ACC112 (cell line): ENCODE measurements at regions not wholly inside any gene's neighbourhood (a gene's known extent, or its start where the extent isn't known, plus 50 kb on each side); places are given as distances from the start of the nearest gene placed in this dataset.

ENCODE experiments used
- H2AFZ ChIP-seq: fragments of 200-600 bp; sonication (generic); one replicate; pipeline ENCODE4 v1.6.0; 2017; ENCODE audit warnings: antibody characterized with exemption, low read length; ENCODE audit not compliant: unreplicated experiment
- H3K27ac ChIP-seq: fragments of 200-600 bp; sonication (generic); 2 replicates; pipeline ENCODE4 v1.5.1; 2014; ENCODE audit warnings: low read depth, mild to moderate bottlenecking, antibody characterized with exemption, low read length, moderate library complexity
- H3K27me3 ChIP-seq: fragments of 200-600 bp; sonication (generic); 2 replicates; pipeline ENCODE4 v1.6.1; 2014; ENCODE audit warnings: mild to moderate bottlenecking, antibody characterized with exemption, low read length, moderate library complexity, mixed read lengths; ENCODE audit not compliant: insufficient read depth
- H3K36me3 ChIP-seq: fragments of 200-600 bp; sonication (generic); 2 replicates; pipeline ENCODE4 v1.6.1; 2016; ENCODE audit warnings: mild to moderate bottlenecking, antibody characterized with exemption, low read length, moderate library complexity, mixed read lengths; ENCODE audit not compliant: insufficient read depth
- H3K4me1 ChIP-seq: fragments of 200-600 bp; sonication (generic); one replicate; pipeline ENCODE4 v1.6.1; 2016; ENCODE audit warnings: low read length, mixed read lengths; ENCODE audit not compliant: insufficient read depth, unreplicated experiment, control insufficient read depth
- H3K4me3 ChIP-seq: fragments of 200-600 bp; sonication (generic); 2 replicates; pipeline ENCODE4 v1.5.1; 2014; ENCODE audit warnings: mild to moderate bottlenecking, low read depth, low read length
- H3K79me2 ChIP-seq: fragments of 200-600 bp; sonication (generic); one replicate; pipeline ENCODE4 v1.6.0; 2016; ENCODE audit warnings: low read length; ENCODE audit not compliant: control insufficient read depth, unreplicated experiment, insufficient read depth

- Histone ChIP-seq H3K36me3 (no peaks in the 10 kb centered on the region), H3K79me2 (no peaks in the 10 kb centered on the region), H3K4me1 (peaks cover 14% of the 10 kb centered on the region), H3K27ac (no peak overlapping the region), H3K4me3 (no peak overlapping the region), H3K27me3 (no peaks in the 10 kb centered on the region), H2AFZ (no peak overlapping the region)
These were observed 177.0 kb upstream of the ZBTB20 start for GRCh38 chr3:115324056-115324455.

- no peaks in the 10 kb centered on the region for H3K36me3 ChIP-seq
- no peaks in the 10 kb centered on the region for H3K27me3 ChIP-seq
- H2AFZ ChIP-seq, result no peak overlapping the region
- no peak overlapping the region for H3K27ac ChIP-seq
- no peak overlapping the region for H3K4me3 ChIP-seq
- peaks cover 19% of the 10 kb centered on the region for H3K4me1 ChIP-seq
- H3K79me2 ChIP-seq, result no peaks in the 10 kb centered on the region
These were observed 178.5 kb upstream of the ZBTB20 start for GRCh38 chr3:115325539-115325938.

GRCh38 chr3:115330430-115330829, 183.3 kb upstream of the ZBTB20 start:
- Histone ChIP-seq H3K27ac (peak overlapping the region; percentile 12; the same call in 1 of the 2 replicates), H3K36me3 (no peaks in the 10 kb centered on the region), H3K4me1 (peaks cover 8% of the 10 kb centered on the region), H3K27me3 (no peaks in the 10 kb centered on the region), H2AFZ (no peak overlapping the region), H3K79me2 (no peaks in the 10 kb centered on the region), H3K4me3 (no peak overlapping the region)

- no peaks in the 10 kb centered on the region for H3K79me2 ChIP-seq
- H3K4me3 ChIP-seq, result no peak overlapping the region
- H3K36me3 ChIP-seq, result no peaks in the 10 kb centered on the region
- H3K27me3 ChIP-seq, result no peaks in the 10 kb centered on the region
- H3K27ac ChIP-seq, result no peak overlapping the region
- peaks cover 8% of the 10 kb centered on the region for H3K4me1 ChIP-seq
- no peak overlapping the region for H2AFZ ChIP-seq
These were observed 185.9 kb upstream of the ZBTB20 start for GRCh38 chr3:115332998-115333397.

- Histone ChIP-seq H3K36me3 (no peaks in the 10 kb centered on the region), H3K27me3 (no peaks in the 10 kb centered on the region), H3K27ac (no peak overlapping the region), H3K79me2 (no peaks in the 10 kb centered on the region), H2AFZ (no peak overlapping the region), H3K4me1 (peaks cover 9% of the 10 kb centered on the region), H3K4me3 (no peak overlapping the region)
These were observed 189.7 kb upstream of the ZBTB20 start for GRCh38 chr3:115336836-115337235.

GRCh38 chr3:115340586-115340985, 193.5 kb upstream of the ZBTB20 start:
- Histone ChIP-seq H3K79me2 (no peaks in the 10 kb centered on the region), H3K4me3 (peak overlapping the region; percentile 20; the same call in 1 of the 2 replicates), H3K4me1 (peaks cover 9% of the 10 kb centered on the region), H2AFZ (peak overlapping the region; percentile 59), H3K27ac (peak overlapping the region; percentile 5; the same call in 1 of the 2 replicates), H3K36me3 (no peaks in the 10 kb centered on the region), H3K27me3 (no peaks in the 10 kb centered on the region)

GRCh38 chr3:115341208-115341607, 194.1 kb upstream of the ZBTB20 start:
- no peaks in the 10 kb centered on the region for H3K27me3 ChIP-seq
- H3K36me3 ChIP-seq, result no peaks in the 10 kb centered on the region
- peak overlapping the region; percentile 5; the same call in 1 of the 2 replicates for H3K27ac ChIP-seq
- peak overlapping the region; percentile 20; the same call in 1 of the 2 replicates for H3K4me3 ChIP-seq
- peaks cover 9% of the 10 kb centered on the region for H3K4me1 ChIP-seq
- no peaks in the 10 kb centered on the region for H3K79me2 ChIP-seq
- peak overlapping the region; percentile 59 for H2AFZ ChIP-seq

- no peak overlapping the region for H3K27ac ChIP-seq
- no peak overlapping the region for H2AFZ ChIP-seq
- H3K4me1 ChIP-seq, result no peaks in the 10 kb centered on the region
- no peaks in the 10 kb centered on the region for H3K27me3 ChIP-seq
- H3K79me2 ChIP-seq, result no peaks in the 10 kb centered on the region
- no peaks in the 10 kb centered on the region for H3K36me3 ChIP-seq
- no peak overlapping the region for H3K4me3 ChIP-seq
These were observed 200.6 kb upstream of the ZBTB20 start for GRCh38 chr3:115347737-115348136.

- Histone ChIP-seq H3K36me3 (no peaks in the 10 kb centered on the region), H3K4me1 (no peaks in the 10 kb centered on the region), H3K4me3 (no peak overlapping the region), H3K27me3 (no peaks in the 10 kb centered on the region), H3K27ac (no peak overlapping the region), H2AFZ (no peak overlapping the region), H3K79me2 (no peaks in the 10 kb centered on the region)
These were observed 201.3 kb upstream of the ZBTB20 start for GRCh38 chr3:115348412-115348811.

GRCh38 chr3:115348951-115349745, 202.1 kb upstream of the ZBTB20 start:
- Histone ChIP-seq H3K36me3 (no peaks in the 10 kb centered on the region), H3K27ac (no peak overlapping the region), H3K4me3 (no peak overlapping the region), H3K79me2 (no peaks in the 10 kb centered on the region), H2AFZ (no peak overlapping the region), H3K27me3 (no peaks in the 10 kb centered on the region), H3K4me1 (no peaks in the 10 kb centered on the region)

- no peak overlapping the region for H3K4me3 ChIP-seq
- H2AFZ ChIP-seq, result no peak overlapping the region
- H3K36me3 ChIP-seq, result no peaks in the 10 kb centered on the region
- H3K27me3 ChIP-seq, result no peaks in the 10 kb centered on the region
- H3K4me1 ChIP-seq, result no peaks in the 10 kb centered on the region
- no peak overlapping the region for H3K27ac ChIP-seq
- no peaks in the 10 kb centered on the region for H3K79me2 ChIP-seq
These were observed 203.5 kb upstream of the ZBTB20 start for GRCh38 chr3:115350606-115351005.
